UCSD-AML1 (cell line): ENCODE measurements at regions not wholly inside any gene's neighbourhood (a gene's known extent, or its start where the extent isn't known, plus 50 kb on each side); places are given as distances from the start of the nearest gene placed in this dataset.
A peak's percentile ranks its signal among the peaks of the same experiment; 100 is the strongest.
"Not testable (repeated sequence)": the region's sequence is repeated elsewhere in the genome, so short reads cannot be mapped to it uniquely, and the experiment has no call there.

Source experiments
- DNase-seq: peaks from one replicate; lab custom pipeline; 2025; ENCODE audit not compliant: unreplicated experiment; lab: John Stamatoyannopoulos, UW

DNA sequence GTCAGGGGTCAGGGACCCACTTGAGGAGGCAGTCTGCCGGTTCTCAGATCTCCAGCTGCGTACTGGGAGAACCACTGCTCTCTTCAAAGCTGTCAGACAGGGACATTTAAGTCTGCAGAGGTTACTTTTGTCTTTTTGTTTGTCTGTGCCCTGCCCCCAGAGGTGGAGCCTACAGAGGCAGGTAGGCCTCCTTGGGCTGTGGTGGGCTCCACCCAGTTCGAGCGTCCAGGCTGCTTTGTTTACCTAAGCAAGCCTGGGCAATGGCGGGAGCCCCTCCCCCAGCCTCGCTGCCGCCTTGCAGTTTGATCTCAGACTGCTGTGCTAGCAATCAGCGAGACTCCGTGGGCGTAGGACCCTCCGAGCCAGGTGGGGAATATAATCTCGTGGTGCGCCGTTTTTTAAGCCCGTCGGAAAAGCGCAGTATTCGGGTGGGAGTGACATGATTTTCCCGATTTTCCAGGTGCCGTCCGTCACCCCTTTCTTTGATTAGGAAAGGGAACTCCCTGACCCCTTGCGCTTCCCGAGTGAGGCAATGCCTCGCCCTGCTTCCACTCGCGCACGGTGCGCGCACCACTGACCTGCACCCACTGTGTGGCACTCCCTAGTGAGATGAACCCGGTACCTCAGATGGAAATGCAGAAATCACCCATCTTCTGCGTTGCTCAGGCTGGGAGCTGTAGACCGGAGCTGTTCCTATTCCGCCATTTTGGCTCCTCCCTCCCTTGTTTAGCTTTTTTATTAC lies 268.6 kb upstream of the SATB1 start:
- not testable (repeated sequence) for DNase-seq

- DNase-seq = no peak
Measured at GRCh38 chr3:18687286-18687685, 262.1 kb upstream of the SATB1 start.

DNA sequence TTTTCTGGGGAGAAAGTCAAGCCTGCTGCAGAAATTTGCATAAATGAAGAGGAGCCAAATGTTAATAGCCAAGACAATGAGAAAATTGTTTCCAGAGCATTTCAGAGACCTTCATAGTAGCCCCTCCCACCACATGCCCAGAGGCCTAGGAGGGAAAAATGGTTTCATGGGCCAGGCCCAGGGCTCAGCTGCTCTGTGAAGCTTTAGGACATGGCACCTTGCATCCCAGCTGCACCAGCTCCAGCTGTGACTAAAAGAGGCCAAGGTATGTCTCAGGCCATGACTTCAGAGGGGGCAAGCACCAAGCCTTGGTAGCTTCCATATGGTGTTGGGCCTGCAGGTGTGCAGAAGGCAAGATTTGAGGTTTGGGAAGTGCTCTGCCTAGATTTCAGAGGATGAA lies 258.8 kb upstream of the SATB1 start:
- DNase-seq = no peak

DNA sequence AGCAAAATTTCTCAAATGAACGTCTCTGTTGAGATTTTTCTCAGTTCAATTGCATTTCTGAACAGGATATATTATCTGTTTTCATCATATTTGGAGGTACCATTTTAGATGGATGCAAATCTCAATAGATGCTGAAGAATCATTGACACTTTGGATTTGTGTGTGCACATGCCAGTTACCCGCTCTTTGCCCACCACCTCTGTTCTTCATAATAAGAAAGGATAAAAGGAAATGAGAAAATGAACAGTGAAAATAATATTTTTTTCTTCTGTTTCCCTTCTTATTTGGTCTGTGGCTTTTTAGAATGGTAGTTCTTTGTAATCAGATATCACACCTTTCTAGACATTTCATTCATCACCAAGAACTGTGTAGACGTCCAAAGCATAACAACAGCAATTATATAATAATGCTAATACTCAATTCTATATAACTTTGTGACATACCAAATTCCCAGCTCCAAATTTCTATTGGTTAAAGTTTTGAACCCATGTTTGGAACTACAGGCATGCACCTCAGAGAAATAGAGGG lies 256.7 kb upstream of the SATB1 start:
- DNase-seq = no peak

- no peak for DNase-seq
Measured at GRCh38 chr3:18680758-18681157, 255.6 kb upstream of the SATB1 start.

DNA sequence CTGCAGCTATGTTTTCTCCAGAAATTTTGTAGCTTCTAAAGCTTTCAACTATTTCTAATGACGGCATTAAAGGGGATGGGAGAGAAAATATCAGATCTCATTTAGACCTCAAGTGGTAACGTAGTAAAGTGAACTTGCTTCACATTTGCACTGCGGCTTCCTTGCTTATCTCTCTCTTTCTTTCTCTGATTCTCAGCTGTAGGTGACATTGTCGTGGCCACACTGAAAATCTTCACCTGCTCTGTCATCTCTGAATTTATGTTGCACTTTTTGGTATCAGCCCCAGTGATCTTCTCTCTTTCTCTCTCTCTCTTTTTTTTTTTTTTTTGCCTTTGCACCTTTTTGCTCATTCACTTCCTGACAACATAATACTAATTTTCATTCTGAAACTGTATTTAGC lies 254.1 kb upstream of the SATB1 start:
- no peak for DNase-seq

DNA sequence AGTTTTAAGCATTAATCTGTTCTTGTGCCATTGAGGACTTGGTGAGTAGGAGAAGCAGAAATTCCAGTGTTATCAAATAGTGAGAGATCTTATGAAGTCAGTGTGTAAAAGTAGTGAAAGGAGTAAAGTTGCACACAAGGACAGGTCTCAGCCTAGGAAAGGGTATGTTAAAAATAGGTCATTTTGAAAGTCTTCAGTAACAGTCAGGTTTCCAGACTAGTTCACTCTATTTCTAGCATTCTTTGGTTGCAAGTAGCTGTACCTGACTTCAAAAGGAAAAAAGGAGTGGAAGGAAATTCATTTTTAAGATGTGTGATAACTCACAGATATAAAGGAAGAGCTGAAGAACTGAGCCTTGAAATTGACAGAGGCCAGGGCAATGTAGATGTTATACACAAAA lies 250.1 kb upstream of the SATB1 start:
- DNase-seq = no peak

DNA sequence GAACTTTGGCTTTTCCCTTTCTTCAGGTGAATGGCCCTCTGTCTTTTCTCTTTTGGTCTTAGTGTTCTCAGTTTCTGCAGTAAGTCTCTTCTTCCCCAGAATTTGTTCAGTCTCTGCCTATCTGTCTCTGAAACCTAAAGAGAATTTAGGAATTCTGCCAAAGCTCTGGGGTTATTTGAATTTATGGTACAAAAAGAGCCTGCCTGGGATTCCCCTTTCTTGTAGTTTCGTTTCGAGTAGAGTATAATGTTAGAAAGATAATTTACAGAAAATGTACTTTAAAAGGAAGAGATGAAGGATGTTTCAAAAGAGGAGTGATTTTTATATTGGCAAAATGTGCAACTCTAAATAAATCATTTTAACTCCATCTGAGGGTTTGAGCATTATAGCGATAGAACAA lies 247.4 kb upstream of the SATB1 start:
- DNase-seq = no peak

- no peak for DNase-seq
Measured at GRCh38 chr3:18670759-18671158, 245.6 kb upstream of the SATB1 start.

GRCh38 chr3:18669374-18669773 lies 244.2 kb upstream of the SATB1 start:
- no peak for DNase-seq

DNA sequence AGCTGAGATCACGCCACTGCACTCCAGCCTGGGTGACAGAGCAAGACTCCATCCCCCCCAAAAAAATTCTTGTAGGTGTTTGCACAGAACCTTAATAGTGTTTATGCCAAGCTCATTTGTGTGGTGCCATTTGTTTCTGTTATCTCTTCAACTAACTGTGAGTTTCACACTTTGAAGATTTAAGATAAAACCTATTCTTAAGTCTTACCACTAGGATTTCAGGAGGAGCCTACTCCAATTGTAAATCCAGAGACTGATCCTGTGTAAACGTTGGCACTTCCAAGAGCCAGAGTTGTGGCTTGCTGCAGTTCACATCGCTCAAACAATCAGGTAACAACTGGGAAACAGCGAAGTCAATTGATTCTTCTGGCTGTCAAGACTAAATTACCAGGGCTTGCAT lies 242.4 kb upstream of the SATB1 start:
- no peak for DNase-seq

DNA sequence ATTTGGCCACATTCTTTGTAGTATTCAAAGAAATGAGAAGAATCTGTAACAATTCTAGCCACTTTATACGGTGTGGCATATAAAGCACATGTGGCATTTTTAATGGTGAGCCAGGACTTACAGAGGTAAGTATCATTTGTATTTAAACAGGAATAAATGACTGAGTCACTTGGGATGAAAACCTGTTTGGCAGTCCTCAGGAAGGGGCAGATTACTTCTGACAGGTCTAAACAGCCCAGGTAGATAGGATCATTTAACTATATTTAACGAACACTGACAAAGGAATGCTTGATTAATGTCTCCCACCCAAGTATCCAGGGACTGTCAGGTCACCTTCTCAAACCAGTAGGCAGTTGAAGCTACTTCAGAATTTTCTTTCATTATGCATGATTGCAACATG lies 241.5 kb upstream of the SATB1 start:
- no peak for DNase-seq

GRCh38 chr3:18660059-18660458 lies 234.9 kb upstream of the SATB1 start:
- no peak for DNase-seq

GRCh38 chr3:18657858-18658820 lies 233.0 kb upstream of the SATB1 start:
- DNase-seq = peak; percentile 9

DNA sequence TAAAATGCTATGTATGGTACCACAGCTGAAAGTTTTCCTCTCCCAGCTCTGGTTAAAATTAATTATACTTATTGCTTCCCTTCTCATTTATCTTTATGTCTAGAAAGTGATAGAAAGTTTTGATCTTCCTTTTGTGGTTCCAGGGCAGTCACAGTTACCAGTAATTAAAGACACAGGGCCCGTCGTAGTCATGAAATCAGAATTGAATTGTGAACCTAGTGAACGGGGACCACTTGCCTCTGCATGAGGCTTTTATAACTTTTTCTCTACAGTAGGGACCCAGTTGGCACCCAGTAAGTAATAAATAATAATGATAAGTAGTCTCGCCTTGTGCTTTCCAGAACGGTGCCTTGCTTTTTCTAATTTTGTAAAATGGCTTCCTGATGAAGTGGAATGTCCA lies 231.7 kb upstream of the SATB1 start:
- DNase-seq = no peak

DNA sequence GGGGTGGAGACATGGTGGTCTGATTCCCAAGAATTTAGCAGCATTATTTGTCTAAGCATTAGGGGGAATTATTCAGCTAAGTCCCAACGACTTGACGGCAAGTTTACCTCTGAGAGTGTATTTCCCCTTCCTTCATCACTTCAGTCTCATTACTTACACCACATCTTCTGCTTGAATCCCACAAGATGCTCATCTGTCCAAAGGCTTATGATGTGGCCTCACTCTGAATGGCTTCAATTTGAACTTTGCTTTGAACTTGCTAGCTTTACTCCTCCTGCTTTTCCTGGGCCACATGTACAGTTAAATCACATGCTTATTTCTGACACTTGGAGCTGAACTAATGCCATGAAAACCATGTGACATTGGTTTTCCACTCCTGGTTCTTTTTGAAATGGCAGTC lies 231.3 kb upstream of the SATB1 start:
- no peak for DNase-seq

DNA sequence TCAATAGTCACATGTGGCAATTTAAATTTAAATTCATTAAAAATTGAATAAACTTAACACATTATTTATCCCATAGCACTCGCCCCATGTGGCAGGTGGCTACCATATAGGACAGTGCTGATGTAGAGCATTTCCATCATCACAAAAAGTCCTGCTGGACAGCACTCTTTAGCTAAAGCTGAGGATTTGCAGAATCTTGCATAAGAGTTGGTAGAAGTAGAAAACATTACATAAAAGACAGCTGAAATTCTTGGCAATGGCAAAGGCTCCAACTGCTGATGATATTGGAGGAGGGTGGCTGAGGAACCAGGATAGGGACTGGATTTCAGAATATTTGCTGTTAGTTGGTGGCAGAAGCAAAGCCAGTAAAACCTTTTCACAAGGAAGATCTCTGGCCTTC lies 230.7 kb upstream of the SATB1 start:
- no peak for DNase-seq

GRCh38 chr3:18652781-18653180 lies 227.6 kb upstream of the SATB1 start:
- DNase-seq = no peak

DNA sequence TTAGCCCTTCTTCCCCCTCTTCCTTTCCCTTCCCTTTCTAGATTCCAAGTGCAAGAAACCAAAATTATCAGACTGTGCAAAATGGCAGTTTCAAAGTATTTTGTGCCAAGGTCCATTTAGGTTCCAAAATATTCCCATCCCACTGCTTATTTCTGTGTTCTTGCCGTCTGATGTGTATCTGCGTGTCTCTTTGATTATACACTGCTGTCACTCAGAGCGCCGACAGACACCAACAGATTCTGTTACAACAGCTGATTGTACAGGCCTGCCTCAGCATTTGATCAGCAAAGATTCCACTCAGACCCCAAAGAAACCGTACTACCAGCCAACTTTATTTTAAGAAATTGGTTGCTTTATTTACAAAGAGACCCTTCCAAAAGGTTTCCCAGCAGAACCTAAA lies 225.6 kb upstream of the SATB1 start:
- DNase-seq = no peak

DNA sequence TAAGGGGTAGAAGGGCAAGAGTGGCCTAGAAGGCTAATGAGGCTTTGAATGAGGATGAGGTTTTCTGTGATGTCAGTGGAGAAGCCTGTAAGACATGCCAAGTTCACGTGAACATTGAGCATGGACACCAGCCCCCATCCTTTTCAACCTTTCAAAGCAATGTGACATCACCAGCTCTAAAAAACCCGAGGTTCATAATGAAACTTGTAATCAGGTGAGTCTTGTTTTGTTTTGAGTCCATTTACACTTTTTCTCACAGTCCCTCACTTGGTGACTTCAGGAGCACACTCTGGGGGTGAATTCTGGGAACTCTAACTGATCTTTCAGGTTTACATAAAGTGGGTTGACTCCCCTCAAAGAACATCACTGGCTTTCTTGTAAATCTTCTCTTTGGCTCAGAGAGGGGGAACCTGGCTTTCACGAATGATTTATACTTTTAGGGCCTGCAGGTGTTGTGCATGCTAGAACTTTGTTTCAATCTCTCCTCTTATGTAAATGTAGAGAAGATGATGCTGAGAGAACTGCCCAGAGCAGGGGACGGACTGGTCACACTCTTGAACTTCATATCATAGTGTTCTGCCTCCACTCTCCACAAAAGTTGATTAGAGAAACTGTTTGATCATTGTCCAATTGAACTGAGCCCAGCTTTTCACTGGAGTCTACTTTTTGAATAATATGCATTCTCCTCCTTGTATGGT lies 224.7 kb upstream of the SATB1 start:
- no peak for DNase-seq

GRCh38 chr3:18648868-18649462 lies 223.8 kb upstream of the SATB1 start:
- DNase-seq = no peak
